HG03039 (cell line): ENCODE measurements at regions not wholly inside any gene's neighbourhood (a gene's known extent, or its start where the extent isn't known, plus 50 kb on each side); places are given as distances from the start of the nearest gene placed in this dataset.
"Not testable (repeated sequence)": the region's sequence is repeated elsewhere in the genome, so short reads cannot be mapped to it uniquely, and the experiment has no call there.

Source experiments
- ATAC-seq: cut with Tn5 transposase; IDR thresholded peaks from one replicate; pipeline ENCODE4 v1.9.1; 2021; ENCODE audit warnings: mild to moderate bottlenecking, moderate library complexity; ENCODE audit not compliant: unreplicated experiment

GRCh38 chr5:101404531-101404930 is 501.4 kb upstream of the ST8SIA4 start:
- no peak for ATAC-seq

GRCh38 chr5:101393795-101394450 is 490.8 kb upstream of the ST8SIA4 start:
- ATAC-seq = no peak

- no peak for ATAC-seq
Measured at GRCh38 chr5:101390151-101390908, 487.2 kb upstream of the ST8SIA4 start.

- no peak for ATAC-seq
Measured at GRCh38 chr5:101385276-101385675, 482.2 kb upstream of the ST8SIA4 start.

- no peak for ATAC-seq
Measured at GRCh38 chr5:101370181-101370580, 467.1 kb upstream of the ST8SIA4 start.

- ATAC-seq = no peak
Measured at GRCh38 chr5:101364469-101364868, 461.4 kb upstream of the ST8SIA4 start.

GRCh38 chr5:101362067-101362466 is 459.0 kb upstream of the ST8SIA4 start:
- ATAC-seq = no peak

GRCh38 chr5:101346906-101347305 is 443.8 kb upstream of the ST8SIA4 start:
- ATAC-seq = no peak

GRCh38 chr5:101346447-101346846 is 443.4 kb upstream of the ST8SIA4 start:
- ATAC-seq = no peak

- ATAC-seq = no peak
Measured at GRCh38 chr5:101338226-101338625, 435.1 kb upstream of the ST8SIA4 start.

- ATAC-seq = no peak
Measured at GRCh38 chr5:101327816-101328215, 424.7 kb upstream of the ST8SIA4 start.

- no peak for ATAC-seq
Measured at GRCh38 chr5:101326766-101327165, 423.7 kb upstream of the ST8SIA4 start.

- not testable (repeated sequence) for ATAC-seq
Measured at GRCh38 chr5:101316401-101316800, 413.3 kb upstream of the ST8SIA4 start.

GRCh38 chr5:101306391-101307137 is 403.5 kb upstream of the ST8SIA4 start:
- ATAC-seq = no peak

- ATAC-seq = no peak
Measured at GRCh38 chr5:101296477-101296876, 393.4 kb upstream of the ST8SIA4 start.

- ATAC-seq = no peak
Measured at GRCh38 chr5:101292199-101292598, 389.1 kb upstream of the ST8SIA4 start.

- not testable (repeated sequence) for ATAC-seq
Measured at GRCh38 chr5:101290761-101291160, 387.7 kb upstream of the ST8SIA4 start.

GRCh38 chr5:101288633-101289032 is 385.6 kb upstream of the ST8SIA4 start:
- no peak for ATAC-seq

- no peak for ATAC-seq
Measured at GRCh38 chr5:101284736-101285375, 381.8 kb upstream of the ST8SIA4 start.

GRCh38 chr5:101283938-101284337 is 380.9 kb upstream of the ST8SIA4 start:
- ATAC-seq = not testable (repeated sequence)

- no peak for ATAC-seq
Measured at GRCh38 chr5:101278917-101279316, 375.8 kb upstream of the ST8SIA4 start.
